ENCODE measurements at regions not wholly inside any gene's neighbourhood (a gene's known extent, or its start where the extent isn't known, plus 50 kb on each side); places are given as distances from the start of the nearest gene placed in this dataset.

DNA sequence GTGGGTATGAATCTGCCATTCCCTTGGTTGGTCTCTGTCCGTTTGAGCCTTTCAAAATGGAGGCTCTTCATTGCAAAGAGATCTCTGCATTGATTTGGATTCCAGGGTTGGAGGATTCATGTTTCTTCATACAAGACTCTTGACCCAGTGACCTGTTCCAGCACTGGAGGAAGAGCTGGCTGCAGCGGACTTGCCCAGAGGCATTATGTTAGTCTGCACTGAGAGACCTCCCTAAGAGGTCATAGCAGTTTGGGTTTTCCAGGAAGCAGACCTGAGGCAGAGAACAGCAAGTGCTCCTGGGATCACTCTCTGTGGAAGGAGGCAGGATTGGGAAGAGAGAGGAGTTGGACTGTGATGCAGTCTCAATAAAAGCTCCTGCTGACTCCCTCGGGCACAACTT is 57.7 kb upstream of the PTPRT start:
- POLR2A ChIA-PET = no interaction called here
- CTCF ChIA-PET = no interaction called here
- Mint-ChIP-seq H3K27me3 (ENCODE audit: low read depth) (peaks cover 3% of the 10 kb centered on the region; the same call in 1 of the 2 replicates), H3K27ac (no peak overlapping the region), H3K4me1 (peaks cover 7% of the 10 kb centered on the region), H3K9me3 (no peaks in the 10 kb centered on the region), H3K36me3 (no peaks in the 10 kb centered on the region), H3K4me3 (no peak overlapping the region)
- DNase-seq (ENCODE audit: low spot score) = no peak
- TF ChIP-seq, protein P1, sequence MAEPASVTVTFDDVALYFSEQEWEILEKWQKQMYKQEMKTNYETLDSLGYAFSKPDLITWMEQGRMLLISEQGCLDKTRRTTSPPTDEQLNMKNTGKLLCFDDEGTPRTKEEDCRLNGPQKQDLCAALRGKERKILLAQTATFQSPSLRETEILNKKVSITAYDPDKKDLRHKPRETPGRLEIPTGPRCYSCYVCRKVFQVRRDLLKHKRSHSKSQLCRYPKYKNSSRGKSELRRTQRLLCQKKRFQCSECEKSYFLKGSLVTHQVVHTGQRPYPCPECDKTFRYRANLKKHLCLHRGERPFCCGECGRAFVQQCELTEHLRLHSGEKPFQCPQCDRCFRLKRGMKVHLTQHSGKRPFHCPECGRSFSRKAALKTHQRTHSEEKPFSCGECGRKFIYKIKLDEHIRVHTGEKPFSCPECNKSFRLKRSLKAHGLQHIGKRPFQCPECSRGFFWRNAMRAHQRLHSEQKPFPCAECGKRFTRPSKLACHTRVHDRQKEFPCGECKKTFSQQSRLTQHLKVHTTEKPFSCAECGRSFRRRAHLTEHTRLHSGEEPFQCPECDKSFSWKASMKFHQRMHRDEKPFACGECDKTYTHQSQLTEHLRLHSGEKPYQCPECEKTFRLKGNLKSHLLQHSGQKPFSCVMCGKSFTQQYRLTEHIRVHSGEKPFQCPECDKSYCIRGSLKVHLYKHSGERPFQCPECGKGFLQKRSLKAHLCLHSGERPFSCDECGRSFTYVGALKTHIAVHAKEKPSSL (CRISPR knock-in tag; conservative IDR thresholded peaks at IDR 0.05) = no peak
- no peak for TF ChIP-seq ETV6 (CRISPR knock-in tag; IDR thresholded peaks at IDR 0.05)
- no peak for TF ChIP-seq ZNF121 (CRISPR knock-in tag; IDR thresholded peaks at IDR 0.05)
- TF ChIP-seq RELA (CRISPR knock-in tag; IDR thresholded peaks at IDR 0.05; ENCODE audit: borderline replicate concordance) = no peak
- no peak for TF ChIP-seq ZNF263 (CRISPR knock-in tag; IDR thresholded peaks at IDR 0.05; ENCODE audit: low read depth)
- no peak for TF ChIP-seq GABPB1 (CRISPR knock-in tag; IDR thresholded peaks at IDR 0.05)
- TF ChIP-seq, protein P2, sequence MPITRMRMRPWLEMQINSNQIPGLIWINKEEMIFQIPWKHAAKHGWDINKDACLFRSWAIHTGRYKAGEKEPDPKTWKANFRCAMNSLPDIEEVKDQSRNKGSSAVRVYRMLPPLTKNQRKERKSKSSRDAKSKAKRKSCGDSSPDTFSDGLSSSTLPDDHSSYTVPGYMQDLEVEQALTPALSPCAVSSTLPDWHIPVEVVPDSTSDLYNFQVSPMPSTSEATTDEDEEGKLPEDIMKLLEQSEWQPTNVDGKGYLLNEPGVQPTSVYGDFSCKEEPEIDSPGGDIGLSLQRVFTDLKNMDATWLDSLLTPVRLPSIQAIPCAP (CRISPR knock-in tag; IDR thresholded peaks at IDR 0.05) = no peak
- TF ChIP-seq ZNF317 (CRISPR knock-in tag; IDR thresholded peaks at IDR 0.05; ENCODE audit: borderline replicate concordance, low read depth) = no peak
- no peak for TF ChIP-seq ZNF219 (CRISPR knock-in tag; IDR thresholded peaks at IDR 0.05; ENCODE audit: borderline replicate concordance)
- no peak for TF ChIP-seq MXD4 (CRISPR knock-in tag; IDR thresholded peaks at IDR 0.05; ENCODE audit: borderline replicate concordance)
- TF ChIP-seq, protein P3, sequence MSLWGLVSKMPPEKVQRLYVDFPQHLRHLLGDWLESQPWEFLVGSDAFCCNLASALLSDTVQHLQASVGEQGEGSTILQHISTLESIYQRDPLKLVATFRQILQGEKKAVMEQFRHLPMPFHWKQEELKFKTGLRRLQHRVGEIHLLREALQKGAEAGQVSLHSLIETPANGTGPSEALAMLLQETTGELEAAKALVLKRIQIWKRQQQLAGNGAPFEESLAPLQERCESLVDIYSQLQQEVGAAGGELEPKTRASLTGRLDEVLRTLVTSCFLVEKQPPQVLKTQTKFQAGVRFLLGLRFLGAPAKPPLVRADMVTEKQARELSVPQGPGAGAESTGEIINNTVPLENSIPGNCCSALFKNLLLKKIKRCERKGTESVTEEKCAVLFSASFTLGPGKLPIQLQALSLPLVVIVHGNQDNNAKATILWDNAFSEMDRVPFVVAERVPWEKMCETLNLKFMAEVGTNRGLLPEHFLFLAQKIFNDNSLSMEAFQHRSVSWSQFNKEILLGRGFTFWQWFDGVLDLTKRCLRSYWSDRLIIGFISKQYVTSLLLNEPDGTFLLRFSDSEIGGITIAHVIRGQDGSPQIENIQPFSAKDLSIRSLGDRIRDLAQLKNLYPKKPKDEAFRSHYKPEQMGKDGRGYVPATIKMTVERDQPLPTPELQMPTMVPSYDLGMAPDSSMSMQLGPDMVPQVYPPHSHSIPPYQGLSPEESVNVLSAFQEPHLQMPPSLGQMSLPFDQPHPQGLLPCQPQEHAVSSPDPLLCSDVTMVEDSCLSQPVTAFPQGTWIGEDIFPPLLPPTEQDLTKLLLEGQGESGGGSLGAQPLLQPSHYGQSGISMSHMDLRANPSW (CRISPR knock-in tag; conservative IDR thresholded peaks at IDR 0.05; ENCODE audit: low read depth) = no peak
- no peak for TF ChIP-seq ATF1 (CRISPR knock-in tag; IDR thresholded peaks at IDR 0.05)
- no peak for TF ChIP-seq SP1 (CRISPR knock-in tag; conservative IDR thresholded peaks at IDR 0.05)
- ATAC-seq = no peak

DNA sequence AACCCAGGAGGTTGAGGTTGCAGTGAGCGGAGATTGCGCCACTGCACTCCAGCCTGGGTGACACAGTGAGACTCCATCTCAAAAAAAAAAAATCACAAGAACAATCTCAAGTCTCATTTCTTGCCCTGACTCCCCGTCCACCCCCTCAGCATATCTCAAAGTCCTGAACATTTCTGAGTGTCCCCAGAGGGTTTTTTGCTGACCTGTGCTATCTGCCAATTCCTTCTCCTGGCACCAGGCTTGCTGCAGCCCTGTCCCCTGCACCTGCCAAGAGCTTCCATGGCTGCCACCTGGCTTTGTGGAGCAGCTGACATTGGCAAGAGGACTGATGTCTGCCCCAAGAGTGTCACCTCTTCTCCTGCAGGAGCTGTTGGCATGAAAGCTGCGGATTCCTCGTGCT is 54.9 kb upstream of the PTPRT start:
- H3K27me3 Mint-ChIP-seq (ENCODE audit: low read depth) = peaks cover 15% of the 10 kb centered on the region
- peaks cover 2% of the 10 kb centered on the region for H3K9me3 Mint-ChIP-seq
- ATAC-seq = no peak
- peaks cover 7% of the 10 kb centered on the region for H3K4me1 Mint-ChIP-seq
- H3K27ac Mint-ChIP-seq = no peak overlapping the region
- ChIA-PET POLR2A (no interaction called here), CTCF (interaction anchor here (1.1 kb wide), 1 partner anchor 145 kb away, joined by 5 read pairs; no protein-coding TSS in a partner anchor)
- H3K36me3 Mint-ChIP-seq = no peaks in the 10 kb centered on the region
- DNase-seq (ENCODE audit: low spot score) = no peak
- no peak overlapping the region for H3K4me3 Mint-ChIP-seq
- TF ChIP-seq, protein P4, sequence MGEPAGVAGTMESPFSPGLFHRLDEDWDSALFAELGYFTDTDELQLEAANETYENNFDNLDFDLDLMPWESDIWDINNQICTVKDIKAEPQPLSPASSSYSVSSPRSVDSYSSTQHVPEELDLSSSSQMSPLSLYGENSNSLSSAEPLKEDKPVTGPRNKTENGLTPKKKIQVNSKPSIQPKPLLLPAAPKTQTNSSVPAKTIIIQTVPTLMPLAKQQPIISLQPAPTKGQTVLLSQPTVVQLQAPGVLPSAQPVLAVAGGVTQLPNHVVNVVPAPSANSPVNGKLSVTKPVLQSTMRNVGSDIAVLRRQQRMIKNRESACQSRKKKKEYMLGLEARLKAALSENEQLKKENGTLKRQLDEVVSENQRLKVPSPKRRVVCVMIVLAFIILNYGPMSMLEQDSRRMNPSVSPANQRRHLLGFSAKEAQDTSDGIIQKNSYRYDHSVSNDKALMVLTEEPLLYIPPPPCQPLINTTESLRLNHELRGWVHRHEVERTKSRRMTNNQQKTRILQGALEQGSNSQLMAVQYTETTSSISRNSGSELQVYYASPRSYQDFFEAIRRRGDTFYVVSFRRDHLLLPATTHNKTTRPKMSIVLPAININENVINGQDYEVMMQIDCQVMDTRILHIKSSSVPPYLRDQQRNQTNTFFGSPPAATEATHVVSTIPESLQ (CRISPR knock-in tag; IDR thresholded peaks at IDR 0.05) = no peak
- TF ChIP-seq NFE2L1 (CRISPR knock-in tag; IDR thresholded peaks at IDR 0.05) = no peak
- TF ChIP-seq NR3C1 (CRISPR knock-in tag; conservative IDR thresholded peaks at IDR 0.05; ENCODE audit: low read depth) = no peak
- TF ChIP-seq FOXK1 (CRISPR knock-in tag; IDR thresholded peaks at IDR 0.05) = no peak
- TF ChIP-seq, protein P5, sequence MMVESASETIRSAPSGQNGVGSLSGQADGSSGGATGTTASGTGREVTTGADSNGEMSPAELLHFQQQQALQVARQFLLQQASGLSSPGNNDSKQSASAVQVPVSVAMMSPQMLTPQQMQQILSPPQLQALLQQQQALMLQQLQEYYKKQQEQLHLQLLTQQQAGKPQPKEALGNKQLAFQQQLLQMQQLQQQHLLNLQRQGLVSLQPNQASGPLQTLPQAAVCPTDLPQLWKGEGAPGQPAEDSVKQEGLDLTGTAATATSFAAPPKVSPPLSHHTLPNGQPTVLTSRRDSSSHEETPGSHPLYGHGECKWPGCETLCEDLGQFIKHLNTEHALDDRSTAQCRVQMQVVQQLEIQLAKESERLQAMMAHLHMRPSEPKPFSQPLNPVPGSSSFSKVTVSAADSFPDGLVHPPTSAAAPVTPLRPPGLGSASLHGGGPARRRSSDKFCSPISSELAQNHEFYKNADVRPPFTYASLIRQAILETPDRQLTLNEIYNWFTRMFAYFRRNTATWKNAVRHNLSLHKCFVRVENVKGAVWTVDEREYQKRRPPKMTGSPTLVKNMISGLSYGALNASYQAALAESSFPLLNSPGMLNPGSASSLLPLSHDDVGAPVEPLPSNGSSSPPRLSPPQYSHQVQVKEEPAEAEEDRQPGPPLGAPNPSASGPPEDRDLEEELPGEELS (CRISPR knock-in tag; IDR thresholded peaks at IDR 0.05) = no peak
- TF ChIP-seq, protein P6, sequence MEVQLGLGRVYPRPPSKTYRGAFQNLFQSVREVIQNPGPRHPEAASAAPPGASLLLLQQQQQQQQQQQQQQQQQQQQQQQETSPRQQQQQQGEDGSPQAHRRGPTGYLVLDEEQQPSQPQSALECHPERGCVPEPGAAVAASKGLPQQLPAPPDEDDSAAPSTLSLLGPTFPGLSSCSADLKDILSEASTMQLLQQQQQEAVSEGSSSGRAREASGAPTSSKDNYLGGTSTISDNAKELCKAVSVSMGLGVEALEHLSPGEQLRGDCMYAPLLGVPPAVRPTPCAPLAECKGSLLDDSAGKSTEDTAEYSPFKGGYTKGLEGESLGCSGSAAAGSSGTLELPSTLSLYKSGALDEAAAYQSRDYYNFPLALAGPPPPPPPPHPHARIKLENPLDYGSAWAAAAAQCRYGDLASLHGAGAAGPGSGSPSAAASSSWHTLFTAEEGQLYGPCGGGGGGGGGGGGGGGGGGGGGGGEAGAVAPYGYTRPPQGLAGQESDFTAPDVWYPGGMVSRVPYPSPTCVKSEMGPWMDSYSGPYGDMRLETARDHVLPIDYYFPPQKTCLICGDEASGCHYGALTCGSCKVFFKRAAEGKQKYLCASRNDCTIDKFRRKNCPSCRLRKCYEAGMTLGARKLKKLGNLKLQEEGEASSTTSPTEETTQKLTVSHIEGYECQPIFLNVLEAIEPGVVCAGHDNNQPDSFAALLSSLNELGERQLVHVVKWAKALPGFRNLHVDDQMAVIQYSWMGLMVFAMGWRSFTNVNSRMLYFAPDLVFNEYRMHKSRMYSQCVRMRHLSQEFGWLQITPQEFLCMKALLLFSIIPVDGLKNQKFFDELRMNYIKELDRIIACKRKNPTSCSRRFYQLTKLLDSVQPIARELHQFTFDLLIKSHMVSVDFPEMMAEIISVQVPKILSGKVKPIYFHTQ (CRISPR knock-in tag; IDR thresholded peaks at IDR 0.05) = no peak
- no peak for TF ChIP-seq ZNF219 (CRISPR knock-in tag; IDR thresholded peaks at IDR 0.05; ENCODE audit: borderline replicate concordance)
- no peak for TF ChIP-seq ELF4 (CRISPR knock-in tag; IDR thresholded peaks at IDR 0.05; ENCODE audit: low read depth)
- TF ChIP-seq, protein P7, sequence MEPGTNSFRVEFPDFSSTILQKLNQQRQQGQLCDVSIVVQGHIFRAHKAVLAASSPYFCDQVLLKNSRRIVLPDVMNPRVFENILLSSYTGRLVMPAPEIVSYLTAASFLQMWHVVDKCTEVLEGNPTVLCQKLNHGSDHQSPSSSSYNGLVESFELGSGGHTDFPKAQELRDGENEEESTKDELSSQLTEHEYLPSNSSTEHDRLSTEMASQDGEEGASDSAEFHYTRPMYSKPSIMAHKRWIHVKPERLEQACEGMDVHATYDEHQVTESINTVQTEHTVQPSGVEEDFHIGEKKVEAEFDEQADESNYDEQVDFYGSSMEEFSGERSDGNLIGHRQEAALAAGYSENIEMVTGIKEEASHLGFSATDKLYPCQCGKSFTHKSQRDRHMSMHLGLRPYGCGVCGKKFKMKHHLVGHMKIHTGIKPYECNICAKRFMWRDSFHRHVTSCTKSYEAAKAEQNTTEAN (CRISPR knock-in tag; IDR thresholded peaks at IDR 0.05) = no peak
- TF ChIP-seq MXD4 (CRISPR knock-in tag; IDR thresholded peaks at IDR 0.05; ENCODE audit: borderline replicate concordance) = no peak
- TF ChIP-seq NR1H2 (CRISPR knock-in tag; IDR thresholded peaks at IDR 0.05) = no peak

Measured in WTC11 (cell line).